ENCODE measurements at regions not wholly inside any gene's neighbourhood (a gene's known extent, or its start where the extent isn't known, plus 50 kb on each side); places are given as distances from the start of the nearest gene placed in this dataset.

- ChIA-PET CTCF (no interaction called here), POLR2A (no interaction called here)
- peaks cover 0 to 2% (median 0%) of the 10 kb centered on the region in 3 donors for H3K36me3 Mint-ChIP-seq
- H3K27ac Mint-ChIP-seq, result no peak overlapping the region
- peaks cover 0 to 24% (median 12%) of the 10 kb centered on the region in 5 donors for H3K9me3 Mint-ChIP-seq
- Histone ChIP-seq H3K27me3 (ENCODE audit: insufficient read depth, low read length, poor library complexity, severe bottlenecking) (no peaks in the 10 kb centered on the region), H3K4me1 (ENCODE audit: insufficient read depth, low read length) (no peaks in the 10 kb centered on the region), H3K4me3 (ENCODE audit: low read length) (no peak overlapping the region), H3K9me3 (ENCODE audit: low read length) (no peaks in the 10 kb centered on the region), H3K27ac (ENCODE audit: low read depth, low read length) (no peak overlapping the region), H3K36me3 (ENCODE audit: insufficient read depth, low read length) (no peaks in the 10 kb centered on the region)
- DNase-seq, result no peak
- no peak overlapping the region for H3K4me3 Mint-ChIP-seq
- H3K27me3 Mint-ChIP-seq, result no peaks in the 10 kb centered on the region
- H3K4me1 Mint-ChIP-seq, result no peaks in the 10 kb centered on the region
These were observed 1672.5 kb upstream of the DDX18 start for GRCh38 chr2:116141891-116142474.

GRCh38 chr2:116142644-116143227 lies 1671.8 kb upstream of the DDX18 start:
- no peak overlapping the region for H3K4me3 ChIP-seq (ENCODE audit: low read length)
- H3K4me1 Mint-ChIP-seq, result no peaks in the 10 kb centered on the region
- no peaks in the 10 kb centered on the region for H3K27me3 ChIP-seq (ENCODE audit: insufficient read depth, low read length, poor library complexity, severe bottlenecking)
- H3K9me3 ChIP-seq (ENCODE audit: low read length), result no peaks in the 10 kb centered on the region
- no peak overlapping the region for H3K27ac Mint-ChIP-seq
- H3K36me3 Mint-ChIP-seq, result peaks cover 0 to 2% (median 0%) of the 10 kb centered on the region in 3 donors
- no peaks in the 10 kb centered on the region for H3K27me3 Mint-ChIP-seq
- no peaks in the 10 kb centered on the region for H3K4me1 ChIP-seq (ENCODE audit: insufficient read depth, low read length)
- ChIA-PET POLR2A (no interaction called here), CTCF (interaction anchor here (0.6 kb wide), 1 partner anchor 106 kb away, joined by 3 read pairs; no protein-coding TSS in a partner anchor)
- DNase-seq, result no peak
- peaks cover 0 to 24% (median 12%) of the 10 kb centered on the region in 5 donors for H3K9me3 Mint-ChIP-seq
- H3K27ac ChIP-seq (ENCODE audit: low read depth, low read length), result no peak overlapping the region
- H3K36me3 ChIP-seq (ENCODE audit: insufficient read depth, low read length), result no peaks in the 10 kb centered on the region
- H3K4me3 Mint-ChIP-seq, result no peak overlapping the region

- Mint-ChIP-seq H3K27ac (no peak overlapping the region), H3K4me3 (no peak overlapping the region), H3K4me1 (no peaks in the 10 kb centered on the region), H3K9me3 (peaks cover 2 to 19% (median 11%) of the 10 kb centered on the region in 5 donors), H3K27me3 (no peaks in the 10 kb centered on the region), H3K36me3 (peaks cover 0 to 2% (median 0%) of the 10 kb centered on the region in 3 donors)
- no peaks in the 10 kb centered on the region for H3K9me3 ChIP-seq (ENCODE audit: low read length)
- H3K27me3 ChIP-seq (ENCODE audit: insufficient read depth, low read length, poor library complexity, severe bottlenecking), result no peaks in the 10 kb centered on the region
- ChIA-PET CTCF (no interaction called here), POLR2A (no interaction called here)
- no peaks in the 10 kb centered on the region for H3K4me1 ChIP-seq (ENCODE audit: insufficient read depth, low read length)
- H3K4me3 ChIP-seq (ENCODE audit: low read length), result no peak overlapping the region
- H3K27ac ChIP-seq (ENCODE audit: low read depth, low read length), result no peak overlapping the region
- no peak for DNase-seq
- no peaks in the 10 kb centered on the region for H3K36me3 ChIP-seq (ENCODE audit: insufficient read depth, low read length)
These were observed 1669.5 kb upstream of the DDX18 start for GRCh38 chr2:116145031-116145430.

GRCh38 chr2:116148361-116148760 lies 1666.1 kb upstream of the DDX18 start:
- no peak for DNase-seq
- Mint-ChIP-seq H3K27me3 (no peaks in the 10 kb centered on the region), H3K9me3 (peaks cover 3 to 38% (median 11%) of the 10 kb centered on the region in 5 donors), H3K27ac (no peak overlapping the region), H3K36me3 (no peaks in the 10 kb centered on the region), H3K4me1 (no peaks in the 10 kb centered on the region), H3K4me3 (no peak overlapping the region)
- Histone ChIP-seq H3K4me1 (ENCODE audit: insufficient read depth, low read length) (no peaks in the 10 kb centered on the region), H3K4me3 (ENCODE audit: low read length) (no peak overlapping the region), H3K36me3 (ENCODE audit: insufficient read depth, low read length) (no peaks in the 10 kb centered on the region), H3K27ac (ENCODE audit: low read depth, low read length) (no peak overlapping the region), H3K9me3 (ENCODE audit: low read length) (no peaks in the 10 kb centered on the region), H3K27me3 (ENCODE audit: insufficient read depth, low read length, poor library complexity, severe bottlenecking) (no peaks in the 10 kb centered on the region)
- ChIA-PET CTCF (no interaction called here), POLR2A (no interaction called here)

- H3K36me3 ChIP-seq (ENCODE audit: insufficient read depth, low read length), result no peaks in the 10 kb centered on the region
- no peak for DNase-seq
- H3K9me3 Mint-ChIP-seq, result peaks cover 3 to 42% (median 19%) of the 10 kb centered on the region in 5 donors
- no peak overlapping the region for H3K4me3 Mint-ChIP-seq
- ChIA-PET POLR2A (no interaction called here), CTCF (no interaction called here)
- H3K4me3 ChIP-seq (ENCODE audit: low read length), result no peak overlapping the region
- no peaks in the 10 kb centered on the region for H3K9me3 ChIP-seq (ENCODE audit: low read length)
- no peak overlapping the region for H3K27ac Mint-ChIP-seq
- H3K27me3 Mint-ChIP-seq, result no peaks in the 10 kb centered on the region
- H3K4me1 ChIP-seq (ENCODE audit: insufficient read depth, low read length), result no peaks in the 10 kb centered on the region
- no peaks in the 10 kb centered on the region for H3K27me3 ChIP-seq (ENCODE audit: insufficient read depth, low read length, poor library complexity, severe bottlenecking)
- no peaks in the 10 kb centered on the region for H3K4me1 Mint-ChIP-seq
- no peaks in the 10 kb centered on the region for H3K36me3 Mint-ChIP-seq
- no peak overlapping the region for H3K27ac ChIP-seq (ENCODE audit: low read depth, low read length)
These were observed 1660.8 kb upstream of the DDX18 start for GRCh38 chr2:116153729-116154128.

GRCh38 chr2:116160657-116161056 lies 1653.8 kb upstream of the DDX18 start:
- DNase-seq, result no peak
- Mint-ChIP-seq H3K4me3 (no peak overlapping the region), H3K9me3 (peaks cover 12 to 42% (median 17%) of the 10 kb centered on the region in 5 donors), H3K4me1 (no peaks in the 10 kb centered on the region), H3K27me3 (no peaks in the 10 kb centered on the region), H3K36me3 (no peaks in the 10 kb centered on the region), H3K27ac (no peak overlapping the region)
- no peaks in the 10 kb centered on the region for H3K27me3 ChIP-seq (ENCODE audit: insufficient read depth, low read length, poor library complexity, severe bottlenecking)
- H3K4me3 ChIP-seq (ENCODE audit: low read length), result no peak overlapping the region
- no peaks in the 10 kb centered on the region for H3K9me3 ChIP-seq (ENCODE audit: low read length)
- H3K27ac ChIP-seq (ENCODE audit: low read depth, low read length), result no peak overlapping the region
- ChIA-PET POLR2A (no interaction called here), CTCF (no interaction called here)
- no peaks in the 10 kb centered on the region for H3K36me3 ChIP-seq (ENCODE audit: insufficient read depth, low read length)
- no peaks in the 10 kb centered on the region for H3K4me1 ChIP-seq (ENCODE audit: insufficient read depth, low read length)

GRCh38 chr2:116162395-116162794 lies 1652.1 kb upstream of the DDX18 start:
- no peaks in the 10 kb centered on the region for H3K27me3 Mint-ChIP-seq
- no peak overlapping the region for H3K27ac Mint-ChIP-seq
- no peaks in the 10 kb centered on the region for H3K4me1 Mint-ChIP-seq
- CTCF ChIA-PET, result no interaction called here
- POLR2A ChIA-PET, result no interaction called here
- H3K27ac ChIP-seq (ENCODE audit: low read depth, low read length), result no peak overlapping the region
- no peak for DNase-seq
- no peaks in the 10 kb centered on the region for H3K4me1 ChIP-seq (ENCODE audit: insufficient read depth, low read length)
- H3K9me3 ChIP-seq (ENCODE audit: low read length), result no peaks in the 10 kb centered on the region
- no peak overlapping the region for H3K4me3 ChIP-seq (ENCODE audit: low read length)
- H3K9me3 Mint-ChIP-seq, result peaks cover 10 to 40% (median 21%) of the 10 kb centered on the region in 5 donors
- no peak overlapping the region for H3K4me3 Mint-ChIP-seq
- no peaks in the 10 kb centered on the region for H3K36me3 Mint-ChIP-seq
- H3K27me3 ChIP-seq (ENCODE audit: insufficient read depth, low read length, poor library complexity, severe bottlenecking), result no peaks in the 10 kb centered on the region
- H3K36me3 ChIP-seq (ENCODE audit: insufficient read depth, low read length), result no peaks in the 10 kb centered on the region

GRCh38 chr2:116167107-116167506 lies 1647.4 kb upstream of the DDX18 start:
- POLR2A ChIA-PET, result no interaction called here

More at GRCh38 chr2:116167107-116167506, 1647.4 kb upstream of the DDX18 start:
- Histone ChIP-seq H3K4me1 (ENCODE audit: insufficient read depth, low read length) (no peaks in the 10 kb centered on the region), H3K27ac (ENCODE audit: low read depth, low read length) (no peak overlapping the region), H3K27me3 (ENCODE audit: insufficient read depth, low read length, poor library complexity, severe bottlenecking) (no peaks in the 10 kb centered on the region), H3K4me3 (ENCODE audit: low read length) (no peak overlapping the region), H3K36me3 (ENCODE audit: insufficient read depth, low read length) (no peaks in the 10 kb centered on the region), H3K9me3 (ENCODE audit: low read length) (no peaks in the 10 kb centered on the region)
- CTCF ChIA-PET, result no interaction called here
- no peak overlapping the region for H3K27ac Mint-ChIP-seq
- peaks cover 17 to 34% (median 18%) of the 10 kb centered on the region in 5 donors for H3K9me3 Mint-ChIP-seq
- H3K4me1 Mint-ChIP-seq, result no peaks in the 10 kb centered on the region
- no peak for DNase-seq
- H3K27me3 Mint-ChIP-seq, result no peaks in the 10 kb centered on the region
- no peak overlapping the region for H3K4me3 Mint-ChIP-seq
- H3K36me3 Mint-ChIP-seq, result no peaks in the 10 kb centered on the region
